Stimulated activated CD4-positive, alpha-beta T cell treated with anti-CD3 and anti-CD28 coated beads, Interleukin-4, amount 100 ng/mL, for 48 hours (primary cell): ENCODE measurements at regions not wholly inside any gene's neighbourhood (a gene's known extent, or its start where the extent isn't known, plus 50 kb on each side); places are given as distances from the start of the nearest gene placed in this dataset.

ENCODE experiments used
- DNase-seq, 2 donors: peaks; one replicate each; pipeline ENCODE4 v3.0.0-alpha.2; 2020; ENCODE audit warnings: low read depth in 2 of 2

GRCh38 chr12:89960607-89961394, 252.2 kb upstream of the ATP2B1 start:
- DNase-seq = no peak

- peak in 1 of 2 donors; percentile 23 for DNase-seq
Observed at GRCh38 chr12:89960011-89960507, 251.4 kb upstream of the ATP2B1 start.

DNA sequence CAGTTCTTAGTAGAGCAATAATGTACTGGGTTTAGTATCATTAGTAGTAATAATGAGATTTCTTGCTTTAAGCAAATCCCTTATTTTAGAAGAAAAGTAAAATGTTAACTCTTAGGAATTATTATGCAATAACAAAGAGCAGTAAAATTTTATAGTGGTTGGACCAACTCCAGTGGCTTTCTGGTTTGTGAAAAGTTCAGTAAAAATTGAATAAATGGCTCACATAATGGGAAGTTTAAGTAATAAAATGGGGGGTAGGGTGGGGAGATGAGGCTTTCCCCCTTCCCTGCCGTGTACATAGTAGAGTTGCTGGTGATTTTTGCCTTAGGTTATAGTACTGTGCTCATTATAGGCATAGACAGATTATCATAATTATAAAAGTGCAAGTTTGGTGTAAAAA, 250.5 kb upstream of the ATP2B1 start:
- DNase-seq = no peak

DNA sequence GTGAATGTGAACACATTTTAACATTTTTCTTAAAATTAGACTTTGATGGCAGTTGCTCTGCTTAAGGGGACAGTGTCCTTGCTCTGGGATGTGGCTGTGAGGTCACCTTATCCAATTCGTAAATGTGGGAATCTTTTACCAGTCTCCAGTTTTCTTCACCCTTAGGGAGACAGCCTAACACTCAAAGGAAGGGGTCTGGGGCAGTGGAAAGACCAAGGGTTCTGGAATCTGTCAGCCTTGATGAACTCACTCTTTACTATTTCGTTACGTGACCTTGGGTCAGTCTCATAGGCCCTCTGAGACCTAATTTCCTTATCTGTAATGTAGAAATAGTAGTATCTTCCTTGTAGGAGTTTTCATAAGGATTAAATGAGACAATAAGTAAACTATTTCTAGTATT, 245.6 kb upstream of the ATP2B1 start:
- DNase-seq = no peak

- no peak for DNase-seq
Observed at GRCh38 chr12:89951694-89952060, 243.0 kb upstream of the ATP2B1 start.

DNA sequence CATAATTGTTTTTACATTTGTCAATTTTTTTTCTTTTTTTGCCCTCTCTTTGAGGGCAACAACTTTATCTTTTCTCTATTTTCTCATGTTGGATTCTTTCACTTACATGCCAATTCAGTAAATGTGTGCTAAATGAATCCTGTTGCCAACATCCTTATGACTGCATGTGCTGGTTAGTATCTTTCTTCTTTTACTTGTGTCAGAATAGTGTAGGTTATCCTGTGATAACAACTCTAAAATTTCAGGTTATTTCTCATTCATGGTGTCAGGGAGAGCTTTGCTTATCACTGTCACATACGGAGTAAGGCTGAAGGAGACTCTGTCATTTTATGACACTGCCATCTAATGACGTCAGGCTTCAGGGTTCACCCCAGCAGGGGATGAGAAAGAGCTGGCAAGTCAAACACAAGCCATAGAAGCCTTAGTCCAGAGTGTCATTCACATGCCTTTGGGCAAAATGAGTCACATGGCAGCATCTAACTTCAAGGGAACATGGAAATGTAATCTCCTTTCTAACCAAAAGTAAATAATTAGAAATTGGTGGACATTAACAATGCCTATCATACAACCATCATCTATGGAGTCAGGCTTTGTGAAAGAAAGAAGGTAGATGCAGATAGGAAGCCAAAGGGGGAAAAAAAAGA, 242.5 kb upstream of the ATP2B1 start:
- no peak for DNase-seq

GRCh38 chr12:89950421-89950820, 241.8 kb upstream of the ATP2B1 start:
- no peak for DNase-seq

DNA sequence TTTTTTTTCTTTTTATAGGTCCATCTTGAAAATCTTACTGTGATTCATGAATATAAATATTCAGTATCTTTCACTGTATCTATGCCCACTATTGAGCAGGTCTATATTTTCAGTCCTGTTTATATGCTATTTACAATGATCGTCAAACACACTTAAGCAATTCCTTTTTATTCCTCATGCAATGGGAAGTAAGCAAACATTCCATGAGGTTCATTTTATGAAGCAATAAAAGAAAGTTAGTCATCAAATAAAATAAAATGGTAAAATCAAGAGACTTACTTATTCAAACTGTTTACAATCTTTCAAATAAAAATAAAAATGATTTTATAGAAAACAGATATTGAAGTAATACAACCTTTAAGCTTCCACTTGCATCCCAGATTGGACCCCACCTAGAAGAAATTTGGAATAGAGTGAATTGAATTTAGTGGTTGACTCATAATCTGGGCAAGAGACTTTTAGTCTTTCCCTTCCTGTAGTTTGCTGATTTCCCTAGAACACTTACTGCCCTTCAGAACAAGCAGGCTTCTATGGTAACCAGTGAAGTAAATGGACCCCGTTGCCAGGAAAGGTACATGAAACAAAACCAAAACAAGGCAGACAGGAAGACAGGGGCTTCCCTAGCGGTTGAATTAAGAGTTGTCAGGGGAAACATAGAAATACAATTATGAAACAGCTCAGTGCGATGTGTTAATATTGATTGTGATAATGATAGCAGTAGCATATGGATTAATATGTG, 241.0 kb upstream of the ATP2B1 start:
- DNase-seq = peak in 1 of 2 donors; percentile 28

GRCh38 chr12:89948271-89949175, 239.9 kb upstream of the ATP2B1 start:
- no peak for DNase-seq

- no peak for DNase-seq
Observed at GRCh38 chr12:89947437-89948270, 239.0 kb upstream of the ATP2B1 start.

GRCh38 chr12:89946518-89947135, 238.0 kb upstream of the ATP2B1 start:
- no peak for DNase-seq

- DNase-seq = no peak
Observed at GRCh38 chr12:89945123-89945522, 236.5 kb upstream of the ATP2B1 start.

DNA sequence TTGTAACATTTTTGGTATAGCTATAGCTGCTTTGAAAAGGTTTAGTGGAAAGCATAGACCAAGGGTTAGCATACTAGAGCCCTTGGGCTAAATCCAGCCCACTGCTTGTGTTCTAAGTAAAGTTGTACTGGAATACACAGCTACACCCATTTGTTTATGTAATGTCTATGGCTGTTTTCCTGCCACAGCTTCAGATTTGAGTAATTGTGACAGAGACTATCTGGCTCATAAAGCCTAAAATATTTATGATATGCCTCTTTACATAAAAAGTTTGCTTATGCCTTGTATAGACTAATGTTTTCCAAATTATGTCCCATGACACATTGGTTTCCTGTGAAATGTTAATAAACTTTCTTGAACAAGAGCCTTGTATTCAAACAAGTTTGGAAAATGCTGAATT, 234.8 kb upstream of the ATP2B1 start:
- no peak for DNase-seq

- DNase-seq = no peak
Observed at GRCh38 chr12:89941436-89941835, 232.8 kb upstream of the ATP2B1 start.

- no peak for DNase-seq
Observed at GRCh38 chr12:89939522-89940215, 231.0 kb upstream of the ATP2B1 start.

GRCh38 chr12:89936631-89937030, 228.0 kb upstream of the ATP2B1 start:
- DNase-seq = no peak

DNA sequence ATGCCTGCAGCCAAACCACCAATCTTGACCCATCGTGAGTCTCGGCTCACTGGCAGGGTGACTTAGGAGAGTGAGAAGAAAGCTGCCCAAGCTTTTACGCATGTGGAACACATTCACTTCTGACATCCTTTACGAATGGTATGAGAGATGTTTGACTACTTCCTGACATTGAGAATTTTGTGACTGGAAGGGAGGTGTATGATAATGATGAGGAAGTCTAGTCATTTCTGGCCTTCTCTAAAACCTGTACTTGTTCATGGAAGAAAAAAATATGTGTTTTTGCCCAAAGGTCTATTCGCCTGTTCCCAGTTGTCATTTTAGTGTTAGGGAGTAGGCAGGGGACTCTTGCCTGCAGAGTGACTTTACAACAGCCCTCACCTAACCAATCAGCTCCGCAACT, 227.2 kb upstream of the ATP2B1 start:
- no peak for DNase-seq

DNA sequence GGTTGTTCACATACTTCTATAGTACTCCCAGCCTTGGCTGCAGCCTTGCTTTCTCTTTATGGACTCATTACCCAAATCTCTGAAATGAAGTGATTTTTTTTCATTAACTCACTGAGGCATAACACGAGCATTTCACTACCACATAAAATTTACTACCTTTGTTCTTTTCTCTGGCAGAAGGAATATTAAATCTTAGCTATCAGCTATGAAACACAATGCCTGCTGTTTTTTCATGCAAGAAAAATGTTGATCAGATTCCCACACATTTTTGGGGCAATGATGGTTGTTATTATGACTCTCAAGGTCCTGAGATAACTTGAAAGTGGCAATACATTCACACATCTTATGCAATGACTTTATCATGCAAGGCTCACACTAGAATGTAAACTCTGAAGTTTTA, 225.3 kb upstream of the ATP2B1 start:
- no peak for DNase-seq

GRCh38 chr12:89932954-89933353, 224.3 kb upstream of the ATP2B1 start:
- no peak for DNase-seq

DNA sequence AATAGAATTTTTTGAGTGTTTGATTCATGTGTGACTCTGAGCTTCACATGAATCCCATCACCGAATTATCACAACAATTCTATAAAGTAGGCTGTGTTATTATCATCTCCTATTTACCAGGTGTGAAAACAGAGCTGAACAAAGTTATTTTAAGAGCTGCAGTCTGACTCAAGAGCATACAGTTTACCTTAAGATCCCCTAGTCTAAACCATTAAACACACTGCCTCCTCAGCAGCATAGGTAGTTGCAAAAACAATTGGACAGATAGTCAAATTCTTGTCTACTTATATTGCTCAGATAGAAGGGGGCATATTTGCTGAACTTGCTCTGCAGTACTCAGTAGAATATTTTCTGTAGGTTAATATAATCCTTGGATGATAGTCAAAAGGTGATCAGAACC, 219.8 kb upstream of the ATP2B1 start:
- DNase-seq = no peak
